ENCODE measurements at regions not wholly inside any gene's neighbourhood (a gene's known extent, or its start where the extent isn't known, plus 50 kb on each side); places are given as distances from the start of the nearest gene placed in this dataset.

DNA sequence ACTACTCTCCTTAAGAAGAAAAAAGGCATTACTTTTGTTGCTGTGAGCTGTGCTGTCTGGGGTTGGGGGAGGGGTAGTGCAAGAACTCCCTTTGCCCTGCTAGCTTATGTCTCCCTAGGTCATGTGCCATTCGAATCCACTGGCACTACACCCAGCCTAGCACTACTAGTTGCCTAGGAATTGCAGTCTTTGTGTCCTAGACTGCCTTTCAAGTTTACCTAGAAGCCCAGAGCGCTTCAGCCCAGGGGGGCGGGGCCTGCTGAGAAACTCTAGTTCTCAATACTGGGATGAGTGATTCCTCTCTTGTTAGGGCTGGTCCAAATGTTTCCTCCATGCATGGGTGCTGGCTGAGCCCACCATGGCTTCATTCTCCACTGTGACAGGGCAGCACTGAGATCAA is 1011.5 kb downstream of the PCDH19 start:
- TF ChIP-seq EZH2 (IDR thresholded peaks at IDR 0.05; ENCODE audit: borderline replicate concordance, low read depth, low read length, poor library complexity, severe bottlenecking) (no peak), CTCF (conservative IDR thresholded peaks at IDR 0.05; ENCODE audit: low read depth, low read length) (no peak)
- Histone ChIP-seq H3K27ac (ENCODE audit: low read depth, low read length, poor library complexity, severe bottlenecking) (no peak overlapping the region), H3K4me1 (ENCODE audit: insufficient read depth, low read length, poor library complexity, severe bottlenecking) (no peaks in the 10 kb centered on the region), H3K4me3 (ENCODE audit: low read depth, low read length, poor library complexity, severe bottlenecking) (no peak overlapping the region), H3K9me3 (ENCODE audit: low read depth, low read length, poor library complexity, severe bottlenecking) (no peaks in the 10 kb centered on the region), H3K27me3 (replicated peaks; ENCODE audit: insufficient read depth, low read depth, low read length, poor library complexity) (no peaks in the 10 kb centered on the region), H3K36me3 (ENCODE audit: insufficient read depth, low read length, poor library complexity, severe bottlenecking) (no peaks in the 10 kb centered on the region)
- DNase-seq (ENCODE audit: low spot score): no peak
- ChIA-PET POLR2A (ENCODE audit: low non-redundant PET) (no interaction called here), CTCF (no interaction called here)
- intact Hi-C loops (cut with micrococcal nuclease; ENCODE audit: unreplicated experiment): no loop called here
- BruUV-seq (replicated peaks): no TSS peak

GRCh38 chrX:99397879-99398278 is 1012.2 kb downstream of the PCDH19 start:
- no peak overlapping the region for H3K27ac ChIP-seq (ENCODE audit: low read depth, low read length, poor library complexity, severe bottlenecking)
- no peaks in the 10 kb centered on the region for H3K36me3 ChIP-seq (ENCODE audit: insufficient read depth, low read length, poor library complexity, severe bottlenecking)
- CTCF ChIA-PET: no interaction called here
- intact Hi-C loops (cut with micrococcal nuclease; ENCODE audit: unreplicated experiment): no loop called here
- H3K4me3 ChIP-seq (ENCODE audit: low read depth, low read length, poor library complexity, severe bottlenecking): no peak overlapping the region
- TF ChIP-seq EZH2 (IDR thresholded peaks at IDR 0.05; ENCODE audit: borderline replicate concordance, low read depth, low read length, poor library complexity, severe bottlenecking) (no peak), CTCF (conservative IDR thresholded peaks at IDR 0.05; ENCODE audit: low read depth, low read length) (no peak)
- no peaks in the 10 kb centered on the region for H3K27me3 ChIP-seq (replicated peaks; ENCODE audit: insufficient read depth, low read depth, low read length, poor library complexity)
- BruUV-seq (replicated peaks): no TSS peak
- no peaks in the 10 kb centered on the region for H3K9me3 ChIP-seq (ENCODE audit: low read depth, low read length, poor library complexity, severe bottlenecking)
- DNase-seq (ENCODE audit: low spot score): no peak
- no peaks in the 10 kb centered on the region for H3K4me1 ChIP-seq (ENCODE audit: insufficient read depth, low read length, poor library complexity, severe bottlenecking)
- POLR2A ChIA-PET (ENCODE audit: low non-redundant PET): no interaction called here

DNA sequence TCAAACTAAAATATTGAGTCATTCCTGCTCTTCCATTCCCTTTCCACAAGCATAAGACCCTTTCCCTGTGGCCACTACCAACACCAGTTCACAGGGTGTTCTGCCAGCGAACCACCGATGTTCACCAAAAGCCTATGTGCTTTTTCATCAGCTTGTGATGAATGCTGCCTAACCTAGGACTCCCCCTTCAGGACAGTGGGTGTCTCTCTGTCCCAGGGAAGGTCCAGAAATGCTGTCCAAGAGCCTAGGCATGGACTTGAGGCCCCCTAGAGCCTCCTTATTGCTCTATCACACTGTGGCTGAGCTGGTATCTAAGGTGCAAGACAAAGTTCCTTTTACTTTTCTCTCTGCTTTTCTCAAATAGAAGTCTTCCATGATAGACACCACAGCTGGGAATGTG is 1015.6 kb downstream of the PCDH19 start:
- CTCF ChIA-PET: no interaction called here
- no peak overlapping the region for H3K4me3 ChIP-seq (ENCODE audit: low read depth, low read length, poor library complexity, severe bottlenecking)
- DNase-seq (ENCODE audit: low spot score): peak; percentile 0
- H3K36me3 ChIP-seq (ENCODE audit: insufficient read depth, low read length, poor library complexity, severe bottlenecking): no peaks in the 10 kb centered on the region
- no peak for TF ChIP-seq EZH2 (IDR thresholded peaks at IDR 0.05; ENCODE audit: borderline replicate concordance, low read depth, low read length, poor library complexity, severe bottlenecking)
- TF ChIP-seq CTCF (conservative IDR thresholded peaks at IDR 0.05; ENCODE audit: low read depth, low read length): no peak
- POLR2A ChIA-PET (ENCODE audit: low non-redundant PET): no interaction called here
- BruUV-seq (replicated peaks): no TSS peak
- no peaks in the 10 kb centered on the region for H3K27me3 ChIP-seq (replicated peaks; ENCODE audit: insufficient read depth, low read depth, low read length, poor library complexity)
- intact Hi-C loops (cut with micrococcal nuclease; ENCODE audit: unreplicated experiment): no loop called here
- H3K4me1 ChIP-seq (ENCODE audit: insufficient read depth, low read length, poor library complexity, severe bottlenecking): no peaks in the 10 kb centered on the region
- H3K27ac ChIP-seq (ENCODE audit: low read depth, low read length, poor library complexity, severe bottlenecking): no peak overlapping the region
- H3K9me3 ChIP-seq (ENCODE audit: low read depth, low read length, poor library complexity, severe bottlenecking): no peaks in the 10 kb centered on the region

All from A673 (cell line).